ENCODE measurements at regions not wholly inside any gene's neighbourhood (a gene's known extent, or its start where the extent isn't known, plus 50 kb on each side); places are given as distances from the start of the nearest gene placed in this dataset.

GRCh38 chr20:17161673-17162481 is 65.0 kb upstream of the PCSK2 start:
- POLR2A ChIA-PET = no interaction called here
- Mint-ChIP-seq H3K9me3 (ENCODE audit: unreplicated experiment) (no peaks in the 10 kb centered on the region), H3K4me1 (ENCODE audit: low read depth, unreplicated experiment) (no peaks in the 10 kb centered on the region), H3K27me3 (ENCODE audit: insufficient read depth, unreplicated experiment) (peaks cover 17% of the 10 kb centered on the region), H3K36me3 (ENCODE audit: insufficient read depth, unreplicated experiment) (no peaks in the 10 kb centered on the region), H3K27ac (ENCODE audit: unreplicated experiment) (no peak overlapping the region), H3K4me3 (ENCODE audit: unreplicated experiment) (no peak overlapping the region)
- no peaks in the 10 kb centered on the region for H3K4me1 ChIP-seq
- DNase-seq = no peak
- TF ChIP-seq, protein P1, sequence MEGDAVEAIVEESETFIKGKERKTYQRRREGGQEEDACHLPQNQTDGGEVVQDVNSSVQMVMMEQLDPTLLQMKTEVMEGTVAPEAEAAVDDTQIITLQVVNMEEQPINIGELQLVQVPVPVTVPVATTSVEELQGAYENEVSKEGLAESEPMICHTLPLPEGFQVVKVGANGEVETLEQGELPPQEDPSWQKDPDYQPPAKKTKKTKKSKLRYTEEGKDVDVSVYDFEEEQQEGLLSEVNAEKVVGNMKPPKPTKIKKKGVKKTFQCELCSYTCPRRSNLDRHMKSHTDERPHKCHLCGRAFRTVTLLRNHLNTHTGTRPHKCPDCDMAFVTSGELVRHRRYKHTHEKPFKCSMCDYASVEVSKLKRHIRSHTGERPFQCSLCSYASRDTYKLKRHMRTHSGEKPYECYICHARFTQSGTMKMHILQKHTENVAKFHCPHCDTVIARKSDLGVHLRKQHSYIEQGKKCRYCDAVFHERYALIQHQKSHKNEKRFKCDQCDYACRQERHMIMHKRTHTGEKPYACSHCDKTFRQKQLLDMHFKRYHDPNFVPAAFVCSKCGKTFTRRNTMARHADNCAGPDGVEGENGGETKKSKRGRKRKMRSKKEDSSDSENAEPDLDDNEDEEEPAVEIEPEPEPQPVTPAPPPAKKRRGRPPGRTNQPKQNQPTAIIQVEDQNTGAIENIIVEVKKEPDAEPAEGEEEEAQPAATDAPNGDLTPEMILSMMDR (IDR thresholded peaks at IDR 0.05; ENCODE audit: insufficient read depth in 1 of 2, low read depth in 1 of 2, low read length in 1 of 2, severe bottlenecking in 1 of 2, unreplicated experiment in 1 of 2) = no peak
- BruUV-seq (replicated peaks) = no TSS peak
- CTCF ChIA-PET = no interaction called here
- intact Hi-C loops (cut with micrococcal nuclease; ENCODE audit: unreplicated experiment) = no loop called here
- H3K9me3 ChIP-seq = no peaks in the 10 kb centered on the region
- no peak overlapping the region for H3K4me3 ChIP-seq (ENCODE audit: low read depth, low read length)
- H3K36me3 ChIP-seq (ENCODE audit: control insufficient read depth, insufficient read depth, low read length) = no peaks in the 10 kb centered on the region
- peaks cover 1% of the 10 kb centered on the region; the same call in 1 of the 2 replicates for H3K27me3 ChIP-seq (replicated peaks; ENCODE audit: control insufficient read depth, insufficient read depth, low read length)

DNA sequence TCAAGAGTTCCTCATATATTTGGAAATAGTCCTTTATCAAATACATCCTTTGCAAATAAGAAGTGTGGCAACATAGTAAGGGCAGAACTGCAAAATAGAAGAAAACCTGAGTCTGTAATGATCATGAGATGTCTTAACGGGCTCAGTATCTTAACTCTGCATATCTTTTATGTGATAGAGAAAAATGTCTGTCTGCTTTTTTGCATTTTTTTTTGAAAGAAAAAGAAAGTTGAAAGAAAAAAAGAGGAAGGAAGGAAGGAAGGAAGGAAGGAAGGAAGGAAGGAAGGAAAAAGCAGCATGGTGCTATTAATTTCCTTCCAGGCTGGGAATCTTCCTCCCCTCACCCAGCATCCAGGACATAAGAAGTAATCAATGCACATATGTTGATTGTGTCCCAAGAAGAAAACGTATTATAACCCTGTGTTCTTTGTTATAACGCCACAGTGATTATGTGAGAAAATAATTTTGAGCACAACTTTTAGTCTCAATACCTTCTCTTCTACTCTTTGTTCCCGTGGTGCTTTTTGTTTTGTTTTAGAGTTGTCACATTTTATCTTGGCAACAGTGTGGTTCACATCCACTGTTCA is 58.7 kb upstream of the PCSK2 start:
- no peaks in the 10 kb centered on the region for H3K36me3 Mint-ChIP-seq (ENCODE audit: insufficient read depth, unreplicated experiment)
- no peaks in the 10 kb centered on the region for H3K4me1 ChIP-seq
- ChIA-PET POLR2A (no interaction called here), CTCF (no interaction called here)
- H3K9me3 ChIP-seq = no peaks in the 10 kb centered on the region
- intact Hi-C loops (cut with micrococcal nuclease; ENCODE audit: unreplicated experiment) = no loop called here
- peaks cover 16% of the 10 kb centered on the region for H3K27me3 Mint-ChIP-seq (ENCODE audit: insufficient read depth, unreplicated experiment)
- H3K9me3 Mint-ChIP-seq (ENCODE audit: unreplicated experiment) = no peaks in the 10 kb centered on the region
- no peak overlapping the region for H3K4me3 Mint-ChIP-seq (ENCODE audit: unreplicated experiment)
- H3K27me3 ChIP-seq (replicated peaks; ENCODE audit: control insufficient read depth, insufficient read depth, low read length) = no peaks in the 10 kb centered on the region
- no peak overlapping the region for H3K4me3 ChIP-seq (ENCODE audit: low read depth, low read length)
- no peaks in the 10 kb centered on the region for H3K4me1 Mint-ChIP-seq (ENCODE audit: low read depth, unreplicated experiment)
- no peak for DNase-seq
- H3K27ac Mint-ChIP-seq (ENCODE audit: unreplicated experiment) = no peak overlapping the region
- TF ChIP-seq, protein P1 (IDR thresholded peaks at IDR 0.05; ENCODE audit: insufficient read depth in 1 of 2, low read depth in 1 of 2, low read length in 1 of 2, severe bottlenecking in 1 of 2, unreplicated experiment in 1 of 2) = no peak
- no peaks in the 10 kb centered on the region for H3K36me3 ChIP-seq (ENCODE audit: control insufficient read depth, insufficient read depth, low read length)
- no TSS peak for BruUV-seq (replicated peaks)

DNA sequence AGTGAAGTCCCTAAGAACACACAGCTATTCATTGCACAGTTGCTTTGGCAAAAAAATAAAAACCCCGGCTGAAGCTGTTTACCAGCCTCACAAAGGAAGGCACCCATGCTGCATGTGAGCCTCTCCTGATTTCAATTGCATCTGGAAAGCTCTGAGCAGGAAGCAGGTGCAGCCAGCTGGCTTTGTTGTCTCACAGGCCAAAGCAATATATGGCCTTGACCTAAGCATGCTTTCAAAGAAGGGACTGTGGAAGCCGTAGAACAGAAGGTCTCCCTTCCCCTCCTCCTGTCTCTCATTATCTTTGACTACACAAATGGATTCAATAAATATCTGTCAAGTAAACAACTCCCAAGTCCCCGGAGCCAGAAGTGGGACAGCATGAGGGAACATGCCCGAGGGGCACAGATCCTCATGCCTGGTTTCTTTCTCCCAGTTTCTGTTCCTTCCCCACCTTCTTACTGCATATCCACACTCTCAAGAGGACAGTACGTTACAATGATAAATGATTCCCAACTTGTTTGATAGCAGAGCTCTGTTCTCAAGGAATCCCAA is 57.2 kb upstream of the PCSK2 start:
- intact Hi-C loops (cut with micrococcal nuclease; ENCODE audit: unreplicated experiment) = no loop called here
- ChIA-PET POLR2A (no interaction called here), CTCF (no interaction called here)
- Histone ChIP-seq H3K4me1 (no peaks in the 10 kb centered on the region), H3K9me3 (no peaks in the 10 kb centered on the region), H3K36me3 (ENCODE audit: control insufficient read depth, insufficient read depth, low read length) (no peaks in the 10 kb centered on the region), H3K27me3 (replicated peaks; ENCODE audit: control insufficient read depth, insufficient read depth, low read length) (no peaks in the 10 kb centered on the region), H3K4me3 (ENCODE audit: low read depth, low read length) (no peak overlapping the region)
- no peaks in the 10 kb centered on the region for H3K4me1 Mint-ChIP-seq (ENCODE audit: low read depth, unreplicated experiment)
- TF ChIP-seq, protein P1 (IDR thresholded peaks at IDR 0.05; ENCODE audit: insufficient read depth in 1 of 2, low read depth in 1 of 2, low read length in 1 of 2, severe bottlenecking in 1 of 2, unreplicated experiment in 1 of 2) = no peak
- no TSS peak for BruUV-seq (replicated peaks)
- no peak overlapping the region for H3K4me3 Mint-ChIP-seq (ENCODE audit: unreplicated experiment)
- no peaks in the 10 kb centered on the region for H3K9me3 Mint-ChIP-seq (ENCODE audit: unreplicated experiment)
- H3K27ac Mint-ChIP-seq (ENCODE audit: unreplicated experiment) = no peak overlapping the region
- no peak for DNase-seq
- H3K27me3 Mint-ChIP-seq (ENCODE audit: insufficient read depth, unreplicated experiment) = peaks cover 16% of the 10 kb centered on the region
- no peaks in the 10 kb centered on the region for H3K36me3 Mint-ChIP-seq (ENCODE audit: insufficient read depth, unreplicated experiment)

Measured in Caco-2 (cell line).